Smooth muscle cell (in vitro differentiated cells): ENCODE measurements at regions not wholly inside any gene's neighbourhood (a gene's known extent, or its start where the extent isn't known, plus 50 kb on each side); places are given as distances from the start of the nearest gene placed in this dataset.

Experiments
- DNase-seq: peaks from one replicate; lab custom pipeline; 2025; ENCODE audit not compliant: unreplicated experiment; lab: John Stamatoyannopoulos, UW
- H2AFZ ChIP-seq: fragments of 200-600 bp; sonication (generic); 2 replicates; pipeline ENCODE4 v1.6.0; 2016; ENCODE audit warnings: antibody characterized with exemption, low read depth, mild to moderate bottlenecking
- H3F3A ChIP-seq: fragments of 200-600 bp; sonication (generic); 2 replicates; pipeline ENCODE4 v1.6.0; 2017; ENCODE audit warnings: antibody characterized with exemption, low read depth
- H3K27ac ChIP-seq: fragments of 200-600 bp; sonication (generic); 2 replicates; pipeline ENCODE4 v1.5.1; 2016; ENCODE audit warnings: low read depth, mild to moderate bottlenecking
- H3K27me3 ChIP-seq: fragments of 200-600 bp; sonication (generic); 2 replicates; pipeline ENCODE4 v1.6.1; 2016; ENCODE audit warnings: low read depth, mild to moderate bottlenecking
- H3K36me3 ChIP-seq: fragments of 200-600 bp; sonication (generic); 2 replicates; pipeline ENCODE4 v1.5.1; 2016; ENCODE audit warnings: low read depth
- H3K4me1 ChIP-seq: fragments of 200-600 bp; sonication (generic); 2 replicates; pipeline ENCODE4 v1.5.1; 2016; ENCODE audit warnings: low read depth
- H3K4me2 ChIP-seq: fragments of 200-600 bp; sonication (generic); 2 replicates; pipeline ENCODE4 v1.6.0; 2016; ENCODE audit warnings: mild to moderate bottlenecking
- H3K4me3 ChIP-seq: fragments of 200-600 bp; sonication (generic); 2 replicates; pipeline ENCODE4 v1.5.1; 2016; ENCODE audit warnings: mild to moderate bottlenecking
- H3K79me2 ChIP-seq: fragments of 200-600 bp; sonication (generic); 2 replicates; pipeline ENCODE4 v1.6.0; 2016; ENCODE audit warnings: low read depth, mild to moderate bottlenecking
- H3K9ac ChIP-seq: fragments of 200-600 bp; sonication (generic); 2 replicates; pipeline ENCODE4 v1.6.0; 2016; ENCODE audit warnings: low read depth
- H3K9me3 ChIP-seq: fragments of 200-600 bp; sonication (generic); replicated peaks from 2 replicates; pipeline ENCODE4 v1.5.1; 2016; ENCODE audit warnings: low read depth
- H4K20me1 ChIP-seq: fragments of 200-600 bp; sonication (generic); 2 replicates; pipeline ENCODE4 v1.6.0; 2016; ENCODE audit warnings: low read depth
- CTCF ChIP-seq: fragments of 200-600 bp; sonication (generic); IDR thresholded peaks from 2 replicates; pipeline ENCODE4 v1.5.1; 2017; ENCODE audit warnings: borderline replicate concordance, mild to moderate bottlenecking, antibody characterized with exemption; ENCODE audit not compliant: insufficient read depth, poor library complexity, severe bottlenecking
- WGBS: methylation state at CpG from one replicate; pipeline ENCODE4 v1.1.7; 2016; ENCODE audit warnings: low lambda C conversion rate; 5-methylcytosine and 5-hydroxymethylcytosine counted together

- Histone ChIP-seq H3K4me2 (no peak overlapping the region), H3K79me2 (no peaks in the 10 kb centered on the region), H4K20me1 (no peaks in the 10 kb centered on the region), H3K27me3 (no peaks in the 10 kb centered on the region), H3K9me3 (no peaks in the 10 kb centered on the region), H3K9ac (no peak overlapping the region), H3F3A (no peaks in the 10 kb centered on the region), H3K4me1 (no peaks in the 10 kb centered on the region), H2AFZ (no peak overlapping the region), H3K27ac (no peak overlapping the region), H3K36me3 (no peaks in the 10 kb centered on the region), H3K4me3 (no peak overlapping the region)
- DNase-seq = no peak
- no peak for TF ChIP-seq CTCF
- WGBS = 100% methylated on average over 1 of the region's 1 CpG
These were observed 331.2 kb upstream of the FBXO33 start for GRCh38 chr14:39763402-39763890.

GRCh38 chr14:39762576-39763401 is 330.6 kb upstream of the FBXO33 start:
- Histone ChIP-seq H3K27me3 (no peaks in the 10 kb centered on the region), H4K20me1 (no peaks in the 10 kb centered on the region), H3K36me3 (no peaks in the 10 kb centered on the region), H3K27ac (no peak overlapping the region), H3K9me3 (no peaks in the 10 kb centered on the region), H3F3A (no peaks in the 10 kb centered on the region), H3K4me2 (no peak overlapping the region), H3K9ac (no peak overlapping the region), H3K79me2 (no peaks in the 10 kb centered on the region), H3K4me1 (no peaks in the 10 kb centered on the region), H3K4me3 (no peak overlapping the region), H2AFZ (no peak overlapping the region)
- DNase-seq = no peak
- no peak for TF ChIP-seq CTCF
- WGBS = 58% methylated on average over 16 of the region's 16 CpGs

- H4K20me1 ChIP-seq = no peaks in the 10 kb centered on the region
These were observed 323.1 kb upstream of the FBXO33 start for GRCh38 chr14:39755269-39755878.

More at GRCh38 chr14:39755269-39755878, 323.1 kb upstream of the FBXO33 start:
- no peak overlapping the region for H3K4me3 ChIP-seq
- no peaks in the 10 kb centered on the region for H3K4me1 ChIP-seq
- H3K4me2 ChIP-seq = no peak overlapping the region
- H3K9me3 ChIP-seq = no peaks in the 10 kb centered on the region
- no peak overlapping the region for H2AFZ ChIP-seq
- no peaks in the 10 kb centered on the region for H3F3A ChIP-seq
- H3K9ac ChIP-seq = no peak overlapping the region
- H3K27ac ChIP-seq = no peak overlapping the region
- TF ChIP-seq CTCF = no peak
- H3K79me2 ChIP-seq = no peaks in the 10 kb centered on the region
- H3K27me3 ChIP-seq = no peaks in the 10 kb centered on the region
- DNase-seq = no peak
- H3K36me3 ChIP-seq = no peaks in the 10 kb centered on the region
